CD14-positive monocyte (primary cell): ENCODE measurements at regions not wholly inside any gene's neighbourhood (a gene's known extent, or its start where the extent isn't known, plus 50 kb on each side); places are given as distances from the start of the nearest gene placed in this dataset.

Experiments
- DNase-seq, 3 donors: peaks; one replicate each; pipeline ENCODE4 v3.0.0-alpha.2; 2011 to 2022
- H2AFZ ChIP-seq: 2 replicates; pipeline ENCODE4 v1.6.0; 2012; ENCODE audit warnings: mild to moderate bottlenecking, low read depth, low read length, inconsistent platforms; ENCODE audit not compliant: insufficient read depth, poor library complexity, severe bottlenecking
- H3K27ac ChIP-seq, 2 donors: 1 replicate in 1 of 2; 2 replicates in 1 of 2; pipeline ENCODE4 v1.5.1; 2012 to 2013; ENCODE audit warnings: low read length in 2 of 2, control low read depth in 1 of 2, inconsistent platforms in 1 of 2, low read depth in 1 of 2, mild to moderate bottlenecking in 1 of 2
- H3K27me3 ChIP-seq, 2 donors: one replicate each; pipeline versions ENCODE4 v1.6.0 to v1.6.1; 2011 to 2013; ENCODE audit warnings: low read length in 2 of 2; ENCODE audit not compliant: control insufficient read depth in 2 of 2, insufficient read depth in 2 of 2
- H3K36me3 ChIP-seq, 2 donors: replicated peaks in 1 of 2; 1 replicate in 1 of 2; 2 replicates in 1 of 2; pipeline versions ENCODE4 v1.5.1 to v1.6.1; 2012 to 2013; ENCODE audit warnings: low read length in 2 of 2, control low read depth in 1 of 2, inconsistent platforms in 1 of 2, mild to moderate bottlenecking in 1 of 2; ENCODE audit not compliant: insufficient read depth in 2 of 2, control insufficient read depth in 1 of 2
- H3K4me1 ChIP-seq, 2 donors: 1 replicate in 1 of 2; 2 replicates in 1 of 2; pipeline versions ENCODE4 v1.5.1 to v1.6.1; 2012 to 2013; ENCODE audit warnings: low read length in 2 of 2, control low read depth in 1 of 2, inconsistent platforms in 1 of 2, mild to moderate bottlenecking in 1 of 2, moderate library complexity in 1 of 2; ENCODE audit not compliant: insufficient read depth in 2 of 2, control insufficient read depth in 1 of 2
- H3K4me2 ChIP-seq: replicated peaks from 2 replicates; pipeline ENCODE3; 2012; ENCODE audit warnings: low read length, moderate library complexity, mild to moderate bottlenecking; ENCODE audit not compliant: poor library complexity, severe bottlenecking; ENCODE audit errors: extremely low read depth
- H3K4me3 ChIP-seq, 3 experiments: fragments of 200-600 bp in 1 of 3; sonication (generic) in 1 of 3; replicated peaks in 1 of 3; 1 replicate in 2 of 3; 2 replicates in 1 of 3; pipeline ENCODE4 v1.5.1; 2011 to 2013; ENCODE audit warnings: low read length in 3 of 3, mild to moderate bottlenecking in 3 of 3, control low read depth in 2 of 3, low read depth in 2 of 3, inconsistent platforms in 1 of 3, moderate library complexity in 1 of 3
- H3K79me2 ChIP-seq: 2 replicates; pipeline ENCODE4 v1.6.0; 2012; ENCODE audit warnings: mild to moderate bottlenecking, control low read depth, inconsistent platforms, low read length, moderate library complexity; ENCODE audit not compliant: insufficient read depth
- H3K9ac ChIP-seq: 2 replicates; pipeline ENCODE4 v1.6.0; 2017; ENCODE audit warnings: low read length, mild to moderate bottlenecking; ENCODE audit not compliant: insufficient read depth, poor library complexity, severe bottlenecking
- H3K9me3 ChIP-seq, 2 donors: replicated peaks in 1 of 2; 1 replicate in 1 of 2; 2 replicates in 1 of 2; pipeline versions ENCODE4 v1.5.1 to v1.6.1; 2012 to 2013; ENCODE audit warnings: low read length in 2 of 2, control low read depth in 1 of 2; ENCODE audit not compliant: control insufficient read depth in 1 of 2, insufficient read depth in 1 of 2
- H4K20me1 ChIP-seq: 2 replicates; pipeline ENCODE4 v1.6.0; 2012; ENCODE audit warnings: mild to moderate bottlenecking, low read length, control low read depth, moderate library complexity; ENCODE audit not compliant: insufficient read depth
- H3K27ac Mint-ChIP-seq, 7 donors: one replicate each; pipeline ENCODE4 v1.8.0; 2020; ENCODE audit warnings: mild to moderate bottlenecking in 7 of 7, mixed read lengths in 7 of 7, moderate library complexity in 6 of 7, inconsistent platforms in 2 of 7
- H3K27me3 Mint-ChIP-seq, 3 donors: one replicate each; pipeline ENCODE4 v1.8.0; 2021 to 2022; ENCODE audit warnings: low read depth in 3 of 3, mild to moderate bottlenecking in 3 of 3, mixed read lengths in 3 of 3, moderate library complexity in 3 of 3, inconsistent platforms in 1 of 3
- H3K36me3 Mint-ChIP-seq, 2 donors: one replicate each; pipeline ENCODE4 v1.8.0; 2020; ENCODE audit warnings: mixed read lengths in 2 of 2, inconsistent platforms in 1 of 2, mild to moderate bottlenecking in 1 of 2
- H3K4me1 Mint-ChIP-seq: one replicate; pipeline ENCODE4 v1.8.0; 2020; ENCODE audit warnings: mild to moderate bottlenecking, mixed read lengths
- H3K4me3 Mint-ChIP-seq, 2 donors: one replicate each; pipeline ENCODE4 v1.8.0; 2020; ENCODE audit warnings: mild to moderate bottlenecking in 2 of 2, mixed read lengths in 2 of 2, moderate library complexity in 1 of 2
- H3K9me3 Mint-ChIP-seq, 7 donors: one replicate each; pipeline ENCODE4 v1.8.0; 2020 to 2022; ENCODE audit warnings: mixed read lengths in 7 of 7, mild to moderate bottlenecking in 6 of 7, moderate library complexity in 6 of 7, inconsistent platforms in 2 of 7
- CTCF ChIP-seq: fragments of 200-600 bp; IDR thresholded peaks from one replicate; pipeline ENCODE4 v1.8.0; 2022; ENCODE audit warnings: antibody characterized with exemption, mild to moderate bottlenecking
- WGBS: methylation state at CpG from one replicate; pipeline ENCODE4 v1.1.5; 2013; ENCODE audit warnings: missing lambda C conversion rate; ENCODE audit not compliant: insufficient coverage; 5-methylcytosine and 5-hydroxymethylcytosine counted together
- intact Hi-C, 2 donors: fragments of 100-400 bp; cut with micrococcal nuclease; formaldehyde crosslinking; loops; one replicate each; pipeline versions ENCODE4 v1.15.0 to v1.15.1; 2023

- no peak overlapping the region for H2AFZ ChIP-seq
- H3K4me3 Mint-ChIP-seq: no peak overlapping the region
- no peaks in the 10 kb centered on the region for H3K9me3 ChIP-seq
- DNase-seq: no peak
- no peak overlapping the region for H3K9ac ChIP-seq
- H3K4me2 ChIP-seq: no peak overlapping the region
- whole genome bisulfite sequencing: no CpG with 5 or more reads among the region's 1 CpG
- no peaks in the 10 kb centered on the region for H3K79me2 ChIP-seq
- no peaks in the 10 kb centered on the region for H3K27me3 ChIP-seq
- H3K36me3 Mint-ChIP-seq: no peaks in the 10 kb centered on the region
- intact Hi-C loops: no loop called here
- no peak overlapping the region for H3K27ac Mint-ChIP-seq
- no peaks in the 10 kb centered on the region for H3K36me3 ChIP-seq
- H3K4me1 ChIP-seq: no peaks in the 10 kb centered on the region
- H3K9me3 Mint-ChIP-seq: peaks cover 0 to 9% (median 5%) of the 10 kb centered on the region in 7 donors
- H3K27ac ChIP-seq: no peak overlapping the region
- no peak overlapping the region for H3K4me3 ChIP-seq
- no peaks in the 10 kb centered on the region for H4K20me1 ChIP-seq
- no peaks in the 10 kb centered on the region for H3K4me1 Mint-ChIP-seq
- H3K27me3 Mint-ChIP-seq: no peaks in the 10 kb centered on the region
- no peak for TF ChIP-seq CTCF
Measured at GRCh38 chr14:62301080-62301479, 538.9 kb downstream of the SNAPC1 start.

- no peaks in the 10 kb centered on the region for H3K4me1 ChIP-seq
- Mint-ChIP-seq H3K36me3 (no peaks in the 10 kb centered on the region), H3K27me3 (no peaks in the 10 kb centered on the region), H3K4me3 (no peak overlapping the region), H3K4me1 (no peaks in the 10 kb centered on the region), H3K9me3 (peaks cover 0 to 9% (median 5%) of the 10 kb centered on the region in 7 donors), H3K27ac (no peak overlapping the region)
- no peak for DNase-seq
- H3K9ac ChIP-seq: no peak overlapping the region
- H3K9me3 ChIP-seq: no peaks in the 10 kb centered on the region
- H2AFZ ChIP-seq: no peak overlapping the region
- intact Hi-C loops: no loop called here
- H3K36me3 ChIP-seq: no peaks in the 10 kb centered on the region
- TF ChIP-seq CTCF: no peak
- WGBS: no CpG with 5 or more reads among the region's 1 CpG
- H3K79me2 ChIP-seq: no peaks in the 10 kb centered on the region
- H3K4me2 ChIP-seq: no peak overlapping the region
- no peak overlapping the region for H3K27ac ChIP-seq
- no peaks in the 10 kb centered on the region for H4K20me1 ChIP-seq
- H3K4me3 ChIP-seq: no peak overlapping the region
- no peaks in the 10 kb centered on the region for H3K27me3 ChIP-seq
Measured at GRCh38 chr14:62301911-62302310, 539.7 kb downstream of the SNAPC1 start.
